HL-60 (cell line): ENCODE measurements at regions not wholly inside any gene's neighbourhood (a gene's known extent, or its start where the extent isn't known, plus 50 kb on each side); places are given as distances from the start of the nearest gene placed in this dataset.

Experiments used
- GABPA ChIP-seq: IDR thresholded peaks from 2 replicates; pipeline ENCODE4 v1.6.1; 2012; ENCODE audit warnings: low read depth
- POLR2AphosphoS5 ChIP-seq: IDR thresholded peaks from 2 replicates; pipeline ENCODE4 v1.6.1; 2012; ENCODE audit warnings: low read depth
- SPI1 ChIP-seq: IDR thresholded peaks from 2 replicates; pipeline ENCODE4 v1.6.1; 2012; ENCODE audit warnings: low read depth, mild to moderate bottlenecking, borderline replicate concordance
- TF ChIP-seq, protein P1 (sequence below): IDR thresholded peaks from one replicate; pipeline ENCODE4 v1.5.1; 2011; ENCODE audit warnings: low read length, control low read depth, inconsistent platforms; ENCODE audit not compliant: insufficient read depth
- TF ChIP-seq, protein P2 (sequence below): IDR thresholded peaks from 2 replicates; pipeline ENCODE4 v1.6.1; 2012; ENCODE audit warnings: low read depth; ENCODE audit not compliant: insufficient replicate concordance

DNA sequence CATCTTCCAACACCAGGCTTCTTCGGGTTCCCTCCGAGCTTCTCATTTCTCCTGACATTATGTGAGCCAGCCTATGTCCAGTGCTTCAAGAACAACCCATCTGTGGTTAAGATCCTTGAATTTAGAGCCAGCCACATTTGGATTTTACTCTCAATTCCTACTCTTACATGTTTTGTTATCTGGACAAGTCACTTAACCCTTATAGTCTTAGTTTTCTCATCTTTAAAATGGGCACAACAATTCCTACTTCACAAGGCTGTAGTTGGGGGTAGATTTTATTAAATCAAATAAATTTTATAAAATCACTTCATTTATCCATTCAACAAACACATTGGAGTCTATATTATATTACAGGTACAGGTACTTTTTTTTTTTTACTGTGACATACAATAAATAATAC lies 105.5 kb upstream of the SLC38A2 start:
- TF ChIP-seq, protein P1, sequence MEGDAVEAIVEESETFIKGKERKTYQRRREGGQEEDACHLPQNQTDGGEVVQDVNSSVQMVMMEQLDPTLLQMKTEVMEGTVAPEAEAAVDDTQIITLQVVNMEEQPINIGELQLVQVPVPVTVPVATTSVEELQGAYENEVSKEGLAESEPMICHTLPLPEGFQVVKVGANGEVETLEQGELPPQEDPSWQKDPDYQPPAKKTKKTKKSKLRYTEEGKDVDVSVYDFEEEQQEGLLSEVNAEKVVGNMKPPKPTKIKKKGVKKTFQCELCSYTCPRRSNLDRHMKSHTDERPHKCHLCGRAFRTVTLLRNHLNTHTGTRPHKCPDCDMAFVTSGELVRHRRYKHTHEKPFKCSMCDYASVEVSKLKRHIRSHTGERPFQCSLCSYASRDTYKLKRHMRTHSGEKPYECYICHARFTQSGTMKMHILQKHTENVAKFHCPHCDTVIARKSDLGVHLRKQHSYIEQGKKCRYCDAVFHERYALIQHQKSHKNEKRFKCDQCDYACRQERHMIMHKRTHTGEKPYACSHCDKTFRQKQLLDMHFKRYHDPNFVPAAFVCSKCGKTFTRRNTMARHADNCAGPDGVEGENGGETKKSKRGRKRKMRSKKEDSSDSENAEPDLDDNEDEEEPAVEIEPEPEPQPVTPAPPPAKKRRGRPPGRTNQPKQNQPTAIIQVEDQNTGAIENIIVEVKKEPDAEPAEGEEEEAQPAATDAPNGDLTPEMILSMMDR, result no peak
- TF ChIP-seq SPI1, result no peak
- no peak for TF ChIP-seq POLR2AphosphoS5
- TF ChIP-seq, protein P2, sequence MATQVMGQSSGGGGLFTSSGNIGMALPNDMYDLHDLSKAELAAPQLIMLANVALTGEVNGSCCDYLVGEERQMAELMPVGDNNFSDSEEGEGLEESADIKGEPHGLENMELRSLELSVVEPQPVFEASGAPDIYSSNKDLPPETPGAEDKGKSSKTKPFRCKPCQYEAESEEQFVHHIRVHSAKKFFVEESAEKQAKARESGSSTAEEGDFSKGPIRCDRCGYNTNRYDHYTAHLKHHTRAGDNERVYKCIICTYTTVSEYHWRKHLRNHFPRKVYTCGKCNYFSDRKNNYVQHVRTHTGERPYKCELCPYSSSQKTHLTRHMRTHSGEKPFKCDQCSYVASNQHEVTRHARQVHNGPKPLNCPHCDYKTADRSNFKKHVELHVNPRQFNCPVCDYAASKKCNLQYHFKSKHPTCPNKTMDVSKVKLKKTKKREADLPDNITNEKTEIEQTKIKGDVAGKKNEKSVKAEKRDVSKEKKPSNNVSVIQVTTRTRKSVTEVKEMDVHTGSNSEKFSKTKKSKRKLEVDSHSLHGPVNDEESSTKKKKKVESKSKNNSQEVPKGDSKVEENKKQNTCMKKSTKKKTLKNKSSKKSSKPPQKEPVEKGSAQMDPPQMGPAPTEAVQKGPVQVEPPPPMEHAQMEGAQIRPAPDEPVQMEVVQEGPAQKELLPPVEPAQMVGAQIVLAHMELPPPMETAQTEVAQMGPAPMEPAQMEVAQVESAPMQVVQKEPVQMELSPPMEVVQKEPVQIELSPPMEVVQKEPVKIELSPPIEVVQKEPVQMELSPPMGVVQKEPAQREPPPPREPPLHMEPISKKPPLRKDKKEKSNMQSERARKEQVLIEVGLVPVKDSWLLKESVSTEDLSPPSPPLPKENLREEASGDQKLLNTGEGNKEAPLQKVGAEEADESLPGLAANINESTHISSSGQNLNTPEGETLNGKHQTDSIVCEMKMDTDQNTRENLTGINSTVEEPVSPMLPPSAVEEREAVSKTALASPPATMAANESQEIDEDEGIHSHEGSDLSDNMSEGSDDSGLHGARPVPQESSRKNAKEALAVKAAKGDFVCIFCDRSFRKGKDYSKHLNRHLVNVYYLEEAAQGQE, result no peak
- no peak for TF ChIP-seq GABPA
